ENCODE measurements at regions not wholly inside any gene's neighbourhood (a gene's known extent, or its start where the extent isn't known, plus 50 kb on each side); places are given as distances from the start of the nearest gene placed in this dataset.
"Not testable (repeated sequence)": the region's sequence is repeated elsewhere in the genome, so short reads cannot be mapped to it uniquely, and the experiment has no call there.

- no peak for DNase-seq (ENCODE audit: low read depth)
Observed at GRCh38 chr2:239729681-239730566, 295.2 kb downstream of the NDUFA10 start.

DNA sequence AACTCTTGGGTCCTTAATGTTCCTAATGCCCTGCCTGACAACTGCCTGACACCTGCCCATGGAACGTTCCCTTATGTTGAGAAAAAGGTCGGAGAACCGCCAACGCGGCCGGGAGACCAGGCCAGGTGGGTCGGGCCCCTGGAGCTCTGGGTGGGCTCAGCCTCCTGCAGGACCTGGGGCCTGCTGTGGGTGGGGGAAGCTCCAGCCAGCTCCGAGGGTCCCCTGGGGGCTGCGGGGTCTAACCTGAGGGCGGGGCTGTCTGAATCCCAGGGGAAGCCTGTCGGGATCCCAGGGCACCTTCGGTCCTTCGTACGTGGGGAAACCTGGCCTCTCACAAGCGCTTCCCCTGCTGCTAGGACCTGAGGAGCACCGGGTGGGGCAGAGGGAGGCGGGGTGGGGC is 296.0 kb downstream of the NDUFA10 start:
- DNase-seq (ENCODE audit: low read depth): no peak

- DNase-seq (ENCODE audit: low read depth): no peak
Observed at GRCh38 chr2:239728751-239729150, 296.4 kb downstream of the NDUFA10 start.

DNA sequence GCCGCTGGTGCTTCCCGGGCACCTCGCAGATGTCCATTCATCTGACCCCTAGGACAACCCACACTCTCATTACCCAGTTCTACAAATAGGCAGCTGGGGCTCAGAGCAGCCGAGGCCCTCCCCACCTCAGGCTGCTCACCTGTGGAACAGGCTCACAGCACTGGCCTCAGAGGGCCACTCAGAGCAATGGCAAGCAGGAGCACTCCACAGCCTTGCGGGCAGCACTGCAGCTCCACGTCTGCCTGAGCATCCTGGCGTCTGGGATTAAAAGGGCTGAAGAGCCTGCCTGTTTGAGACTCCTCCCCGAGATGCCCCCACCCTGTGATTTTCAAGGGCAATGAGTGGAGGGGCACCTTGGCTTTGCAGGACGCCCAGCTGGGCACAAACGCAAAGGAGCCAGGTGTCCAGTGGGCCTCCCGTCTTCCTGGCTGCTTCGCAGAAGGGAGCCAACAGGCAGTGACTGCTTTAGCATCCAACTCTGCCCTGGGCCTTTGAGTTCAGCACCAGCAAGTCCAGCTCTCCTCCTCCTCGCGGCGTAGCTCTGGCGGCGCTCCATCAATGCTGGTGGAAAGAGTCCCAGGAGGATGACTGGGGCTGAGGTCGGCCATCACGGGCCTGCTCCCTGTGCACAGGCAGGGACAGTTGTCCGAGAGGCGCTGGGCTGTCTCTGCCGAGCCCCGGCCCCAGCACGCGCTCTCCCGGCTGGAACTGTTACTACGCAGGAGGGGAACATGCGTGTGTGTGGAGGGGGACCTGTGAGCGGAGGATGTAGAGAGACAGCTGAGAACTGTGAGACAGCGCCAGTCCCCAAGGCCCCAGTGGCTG is 297.2 kb downstream of the NDUFA10 start:
- DNase-seq (ENCODE audit: low read depth): no peak

GRCh38 chr2:239727182-239727775 is 297.9 kb downstream of the NDUFA10 start:
- DNase-seq (ENCODE audit: low read depth): no peak

DNA sequence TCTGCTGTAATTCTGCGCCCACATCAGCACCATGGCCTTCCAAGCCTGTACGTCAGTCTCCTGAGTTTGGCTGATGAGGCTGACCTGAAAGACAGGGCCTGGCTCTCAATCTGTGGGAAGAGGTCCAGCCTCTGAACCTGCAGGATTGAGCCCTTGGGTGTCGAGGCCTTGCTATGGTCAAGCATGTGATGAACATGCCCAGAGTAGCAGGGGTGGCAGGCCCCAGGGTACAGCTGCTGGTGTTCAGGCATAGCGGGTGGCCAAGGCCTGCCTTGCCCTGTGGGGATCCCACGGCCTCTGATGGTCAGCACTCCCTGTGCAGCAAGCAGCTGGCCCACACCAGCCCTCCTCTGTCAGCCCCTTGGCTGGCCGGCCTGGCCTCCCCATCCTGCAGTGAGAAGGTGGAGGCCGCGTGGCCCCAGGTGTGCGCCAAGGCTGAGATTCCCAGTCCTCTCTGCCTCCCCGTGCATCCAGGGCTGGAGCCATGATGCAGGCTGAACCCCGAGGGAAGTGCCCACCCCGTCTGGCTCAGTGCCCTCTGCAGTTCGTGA is 298.4 kb downstream of the NDUFA10 start:
- DNase-seq (ENCODE audit: low read depth): no peak

- no peak for DNase-seq (ENCODE audit: low read depth)
Observed at GRCh38 chr2:239726091-239726591, 299.0 kb downstream of the NDUFA10 start.

GRCh38 chr2:239725551-239725890 is 299.6 kb downstream of the NDUFA10 start:
- DNase-seq (ENCODE audit: low read depth): no peak

- no peak for DNase-seq (ENCODE audit: low read depth)
Observed at GRCh38 chr2:239724851-239725550, 300.1 kb downstream of the NDUFA10 start.

- DNase-seq (ENCODE audit: low read depth): no peak
Observed at GRCh38 chr2:239724194-239724849, 300.8 kb downstream of the NDUFA10 start.

- no peak for DNase-seq (ENCODE audit: low read depth)
Observed at GRCh38 chr2:239723486-239724193, 301.5 kb downstream of the NDUFA10 start.

- DNase-seq (ENCODE audit: low read depth): no peak
Observed at GRCh38 chr2:239722760-239723470, 302.2 kb downstream of the NDUFA10 start.

GRCh38 chr2:239721991-239722759 is 303.0 kb downstream of the NDUFA10 start:
- no peak for DNase-seq (ENCODE audit: low read depth)

DNA sequence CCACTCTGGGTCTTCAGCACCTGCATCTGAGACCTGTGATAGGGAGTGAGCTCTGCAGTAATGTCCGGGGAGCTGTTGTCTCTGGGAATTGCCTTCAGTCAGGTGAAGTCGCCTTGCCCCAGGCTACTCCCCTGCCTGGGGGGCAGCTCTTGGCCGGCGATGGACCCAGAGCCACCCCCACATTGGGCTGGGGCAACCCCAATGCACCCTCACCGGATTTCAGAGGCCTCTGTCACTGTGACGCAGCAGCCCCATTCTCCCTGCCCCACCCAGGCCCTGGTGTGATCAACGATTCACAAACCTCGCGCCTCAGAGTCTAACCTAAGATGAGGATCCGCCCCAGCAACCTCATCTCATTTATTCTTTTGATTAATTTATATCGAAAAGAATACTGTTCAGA is 303.6 kb downstream of the NDUFA10 start:
- no peak for DNase-seq (ENCODE audit: low read depth)

GRCh38 chr2:239720361-239721360 is 304.5 kb downstream of the NDUFA10 start:
- no peak for DNase-seq (ENCODE audit: low read depth)

- DNase-seq (ENCODE audit: low read depth): no peak
Observed at GRCh38 chr2:239719791-239720360, 305.3 kb downstream of the NDUFA10 start.

GRCh38 chr2:239718991-239719390 is 306.2 kb downstream of the NDUFA10 start:
- not testable (repeated sequence) for DNase-seq (ENCODE audit: low read depth)

All from myocyte (in vitro differentiated cells).